PC-9 (cell line): ENCODE measurements at regions not wholly inside any gene's neighbourhood (a gene's known extent, or its start where the extent isn't known, plus 50 kb on each side); places are given as distances from the start of the nearest gene placed in this dataset.
"Not testable (repeated sequence)": the region's sequence is repeated elsewhere in the genome, so short reads cannot be mapped to it uniquely, and the experiment has no call there.

Experiments used
- EZH2 ChIP-seq: fragments of 200-600 bp; sonication (generic); IDR thresholded peaks from 2 replicates; pipeline ENCODE4 v1.8.0; 2017; ENCODE audit warnings: antibody characterized with exemption, low read depth
- TF ChIP-seq, protein P1 (sequence below): fragments of 200-600 bp; sonication (generic); conservative IDR thresholded peaks from 2 replicates; pipeline ENCODE4 v1.6.1; 2017; ENCODE audit warnings: mixed run types, antibody characterized with exemption, mild to moderate bottlenecking, moderate library complexity

DNA sequence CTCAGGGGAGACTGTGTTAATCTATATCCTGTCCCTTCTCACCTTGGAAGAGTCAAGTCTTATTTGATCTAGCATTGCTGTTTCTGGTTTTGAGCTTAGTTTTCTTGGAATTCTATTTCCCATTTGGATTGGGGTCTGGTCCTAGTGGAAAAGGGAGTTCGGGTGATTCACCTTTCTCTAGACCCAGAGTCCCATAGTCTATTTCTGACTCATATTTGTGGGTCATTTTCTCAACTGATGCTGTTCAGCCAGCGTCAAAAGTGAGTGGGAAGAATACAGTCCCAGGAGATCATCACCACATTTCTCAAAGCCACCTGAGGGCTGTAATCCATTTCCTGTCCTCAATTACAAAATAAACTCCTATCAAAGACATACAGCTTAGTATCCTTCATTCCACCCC is 190.6 kb downstream of the LIPI start:
- TF ChIP-seq, protein P1, sequence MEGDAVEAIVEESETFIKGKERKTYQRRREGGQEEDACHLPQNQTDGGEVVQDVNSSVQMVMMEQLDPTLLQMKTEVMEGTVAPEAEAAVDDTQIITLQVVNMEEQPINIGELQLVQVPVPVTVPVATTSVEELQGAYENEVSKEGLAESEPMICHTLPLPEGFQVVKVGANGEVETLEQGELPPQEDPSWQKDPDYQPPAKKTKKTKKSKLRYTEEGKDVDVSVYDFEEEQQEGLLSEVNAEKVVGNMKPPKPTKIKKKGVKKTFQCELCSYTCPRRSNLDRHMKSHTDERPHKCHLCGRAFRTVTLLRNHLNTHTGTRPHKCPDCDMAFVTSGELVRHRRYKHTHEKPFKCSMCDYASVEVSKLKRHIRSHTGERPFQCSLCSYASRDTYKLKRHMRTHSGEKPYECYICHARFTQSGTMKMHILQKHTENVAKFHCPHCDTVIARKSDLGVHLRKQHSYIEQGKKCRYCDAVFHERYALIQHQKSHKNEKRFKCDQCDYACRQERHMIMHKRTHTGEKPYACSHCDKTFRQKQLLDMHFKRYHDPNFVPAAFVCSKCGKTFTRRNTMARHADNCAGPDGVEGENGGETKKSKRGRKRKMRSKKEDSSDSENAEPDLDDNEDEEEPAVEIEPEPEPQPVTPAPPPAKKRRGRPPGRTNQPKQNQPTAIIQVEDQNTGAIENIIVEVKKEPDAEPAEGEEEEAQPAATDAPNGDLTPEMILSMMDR: not testable (repeated sequence)
- TF ChIP-seq EZH2: not testable (repeated sequence)
